GM21619 (cell line): ENCODE measurements at regions not wholly inside any gene's neighbourhood (a gene's known extent, or its start where the extent isn't known, plus 50 kb on each side); places are given as distances from the start of the nearest gene placed in this dataset.

Experiments
- ATAC-seq: cut with Tn5 transposase; IDR thresholded peaks from one replicate; pipeline ENCODE4 v1.9.1; 2021; ENCODE audit not compliant: unreplicated experiment

DNA sequence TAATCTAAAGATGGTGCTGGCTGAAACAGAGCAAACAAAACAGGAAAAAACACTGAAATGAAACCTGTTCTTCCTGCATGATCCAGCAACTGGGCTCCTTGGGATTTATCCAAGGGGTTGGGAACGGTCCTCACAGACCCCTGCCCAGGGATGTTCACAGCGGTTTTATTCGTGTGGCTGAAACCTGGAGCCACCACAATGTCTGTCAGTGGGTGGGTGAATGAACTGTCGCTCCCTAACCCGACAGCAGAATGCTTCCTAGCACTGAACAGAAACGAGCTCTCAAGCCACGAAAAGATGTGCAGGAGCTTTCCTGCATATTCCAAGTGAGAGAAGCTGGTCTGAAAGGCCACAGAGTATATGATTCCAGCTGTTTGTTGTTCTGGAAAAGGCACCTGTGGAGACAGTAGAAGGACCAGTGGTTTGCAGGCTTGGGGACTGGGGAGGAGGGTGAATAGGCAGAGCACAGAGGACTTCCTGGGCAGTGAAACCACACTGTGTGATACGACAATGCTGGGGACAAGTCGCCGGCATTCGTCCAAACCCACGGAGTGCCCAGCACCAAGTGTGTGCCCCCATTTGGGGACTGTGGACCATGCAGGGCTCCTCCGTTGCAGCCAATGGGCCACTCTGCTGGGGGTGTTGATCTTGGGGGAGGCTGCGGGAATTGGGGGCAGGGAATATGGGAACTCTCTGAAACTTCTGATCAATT lies 73.9 kb downstream of the TEX29 start:
- no peak for ATAC-seq

GRCh38 chr13:111395511-111396393 lies 75.3 kb downstream of the TEX29 start:
- no peak for ATAC-seq

DNA sequence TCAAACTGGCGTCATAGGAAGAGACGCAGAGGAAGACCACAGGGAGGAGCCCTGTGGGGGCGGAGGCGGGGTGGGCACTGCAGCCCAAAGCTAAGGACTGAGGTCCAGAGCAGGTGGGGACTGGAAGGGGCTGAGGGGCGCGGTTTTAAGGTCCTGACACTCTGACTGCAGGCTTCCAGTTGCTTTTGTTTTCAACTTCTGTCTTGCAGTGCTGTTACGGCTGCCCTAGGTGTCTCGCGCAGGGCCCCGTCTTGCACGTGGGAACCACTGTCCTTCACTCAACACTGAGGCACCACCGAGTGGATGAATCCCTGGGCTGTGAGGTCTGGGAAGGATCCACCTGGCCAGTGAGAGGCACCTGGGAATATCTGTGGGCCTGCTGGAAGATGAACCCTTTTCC lies 76.0 kb downstream of the TEX29 start:
- no peak for ATAC-seq

DNA sequence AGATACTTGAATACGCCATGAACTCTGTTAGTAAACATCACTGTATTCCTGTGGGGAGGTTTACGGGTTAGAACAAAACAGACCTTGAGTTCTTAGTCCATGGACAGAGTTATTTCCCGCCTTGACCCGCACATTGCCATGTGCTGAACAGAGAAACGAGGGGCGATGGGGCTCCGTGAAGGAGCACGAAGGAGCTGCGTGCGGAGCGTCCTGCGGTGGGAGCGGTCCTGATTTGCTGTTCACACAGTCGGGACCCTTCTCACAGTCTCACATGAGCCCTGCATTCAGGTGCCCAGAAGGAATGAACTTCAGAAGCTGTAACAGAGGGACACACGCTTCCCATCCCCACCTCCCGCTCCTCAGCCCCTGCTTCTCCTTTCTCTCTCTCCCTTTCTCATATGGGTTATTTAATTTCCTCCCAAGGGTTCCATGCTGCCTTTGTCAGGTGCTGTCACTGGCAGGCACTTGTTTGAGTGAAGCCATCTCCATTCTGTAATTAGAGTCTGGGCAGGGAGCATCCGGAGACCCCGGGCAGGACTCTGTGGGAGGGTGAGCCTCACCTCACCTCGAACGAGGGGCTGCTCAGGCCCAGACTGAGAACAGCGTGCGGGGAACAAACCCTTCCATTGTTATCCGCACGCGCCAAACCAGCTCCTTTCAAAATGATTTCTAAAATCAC lies 76.9 kb downstream of the TEX29 start:
- ATAC-seq = no peak

GRCh38 chr13:111398196-111398595 lies 77.8 kb downstream of the TEX29 start:
- ATAC-seq = no peak

DNA sequence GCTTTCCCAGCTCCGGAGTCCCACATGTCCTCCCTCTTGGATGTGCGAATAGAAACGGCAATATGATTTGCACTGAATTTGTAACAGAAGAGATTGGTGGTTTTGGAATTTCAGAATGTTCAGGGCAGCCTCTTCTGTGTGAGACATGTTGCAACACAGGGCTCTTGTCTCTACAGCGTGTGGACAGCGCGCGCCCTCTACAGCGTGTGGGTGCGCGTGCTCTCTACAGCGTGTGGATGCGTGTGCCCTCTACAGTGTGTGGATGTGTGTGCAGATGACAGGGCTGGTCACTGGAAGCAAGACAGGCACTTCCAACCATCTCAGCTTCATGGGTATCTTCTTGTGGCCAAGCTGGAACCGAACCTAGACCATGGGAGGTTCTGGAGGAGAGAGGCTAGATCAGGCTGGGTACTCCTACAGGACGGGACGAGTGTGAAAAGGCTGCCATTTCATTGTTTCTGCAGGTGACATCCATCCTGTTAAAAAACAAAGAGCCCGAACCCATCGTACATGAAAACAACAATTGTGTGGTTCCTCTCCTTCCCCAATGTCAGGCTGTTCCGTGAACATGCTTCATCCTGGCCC lies 78.4 kb downstream of the TEX29 start:
- ATAC-seq = no peak

DNA sequence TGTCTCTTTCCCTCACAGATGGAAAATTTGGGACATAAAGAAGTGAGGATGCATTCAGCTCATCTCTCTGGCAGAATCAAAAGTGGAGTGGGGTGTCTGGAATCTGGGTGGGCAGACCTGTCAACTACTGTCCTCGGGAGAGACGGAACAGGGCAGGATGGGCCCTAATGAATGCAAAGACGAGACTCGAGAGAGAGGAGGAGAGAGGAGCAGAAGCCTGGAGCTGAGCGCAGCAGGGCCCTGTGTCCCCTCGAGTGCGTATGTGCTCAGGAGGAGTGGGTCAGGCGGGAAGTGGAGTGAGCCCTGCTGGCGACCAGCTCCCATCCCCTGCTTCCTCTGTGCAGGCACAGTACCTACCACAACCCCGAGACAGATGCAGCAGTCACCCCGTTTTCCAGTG lies 78.9 kb downstream of the TEX29 start:
- no peak for ATAC-seq

- ATAC-seq = no peak
Measured at GRCh38 chr13:111399776-111400538, 79.5 kb downstream of the TEX29 start.

DNA sequence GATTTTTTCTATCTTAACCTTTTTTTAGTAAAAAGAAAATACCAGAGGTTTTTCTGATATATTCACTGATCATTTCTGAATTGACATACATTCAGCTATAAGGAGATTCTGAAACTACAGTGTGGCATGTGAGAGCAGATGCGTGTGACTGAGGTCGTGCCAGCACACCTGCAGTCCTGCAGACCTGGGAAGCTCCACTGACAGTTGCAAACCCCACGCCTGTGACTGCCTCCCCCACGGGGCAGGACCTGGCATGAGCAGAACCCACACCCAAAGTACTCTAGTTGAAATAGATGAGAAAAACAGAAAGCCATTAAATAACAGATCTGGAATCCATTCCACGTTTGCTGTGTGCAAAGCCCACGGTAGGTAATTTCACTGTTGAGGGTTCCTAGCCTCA lies 80.7 kb downstream of the TEX29 start:
- no peak for ATAC-seq

DNA sequence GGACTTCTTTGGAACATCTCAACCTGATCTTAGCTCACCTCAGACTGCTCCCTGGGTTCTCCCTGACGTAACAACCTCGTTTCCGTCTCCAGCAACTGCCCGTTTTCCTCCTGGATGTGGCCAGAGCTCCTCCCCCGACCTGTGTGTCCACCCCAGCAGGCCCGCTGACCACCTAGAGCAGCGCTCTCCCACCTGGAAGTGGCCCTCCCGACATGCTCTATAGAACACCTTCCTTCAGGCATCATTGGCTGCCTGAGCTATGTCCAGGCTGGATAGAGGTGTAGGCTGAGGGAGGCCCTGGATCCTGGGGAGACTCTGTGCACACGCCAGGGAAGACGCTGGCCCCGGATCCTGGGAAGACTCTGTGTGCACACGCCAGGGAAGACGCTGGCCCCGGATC lies 81.3 kb downstream of the TEX29 start:
- ATAC-seq = no peak

- no peak for ATAC-seq
Measured at GRCh38 chr13:111402441-111402840, 82.0 kb downstream of the TEX29 start.

- ATAC-seq = no peak
Measured at GRCh38 chr13:111403266-111403665, 82.8 kb downstream of the TEX29 start.

- no peak for ATAC-seq
Measured at GRCh38 chr13:111404746-111405145, 84.3 kb downstream of the TEX29 start.

- ATAC-seq = no peak
Measured at GRCh38 chr13:111406636-111407035, 86.2 kb downstream of the TEX29 start.

DNA sequence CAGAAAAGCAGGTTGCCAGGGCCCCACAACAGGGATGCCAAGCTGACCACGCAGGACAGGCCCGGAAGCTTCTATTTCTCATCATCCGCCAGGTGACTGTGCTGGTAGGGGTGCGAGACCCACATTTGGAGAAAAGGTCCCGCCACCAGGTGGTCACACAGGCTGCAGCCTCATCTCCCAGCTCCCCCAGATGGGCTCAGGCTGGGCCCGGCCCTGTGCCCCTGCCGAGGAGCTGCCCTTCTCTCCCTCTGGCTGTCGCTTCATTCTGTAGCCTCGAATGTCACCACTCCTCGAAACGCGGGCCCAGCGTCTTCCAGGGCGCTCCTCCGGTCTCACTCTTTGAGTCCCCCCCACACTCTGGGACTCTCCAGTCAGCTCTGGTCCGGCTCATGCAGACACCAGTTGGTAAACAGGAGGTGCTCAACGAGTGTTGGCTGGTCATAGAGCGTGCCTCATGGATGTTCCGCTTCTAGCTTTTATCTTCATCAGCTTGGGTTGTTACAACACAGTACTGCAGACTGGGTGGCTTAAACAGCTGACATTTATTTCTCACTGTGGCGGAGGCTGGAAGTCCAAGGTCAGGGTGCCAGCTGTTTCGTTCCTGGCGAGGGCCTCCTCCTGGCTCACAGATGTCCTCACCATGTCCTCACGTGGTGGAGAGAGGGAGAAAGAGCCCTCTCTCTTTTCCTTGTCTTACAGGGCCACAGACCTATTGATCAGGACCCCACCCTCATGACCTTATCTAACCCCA lies 87.1 kb downstream of the TEX29 start:
- no peak for ATAC-seq

DNA sequence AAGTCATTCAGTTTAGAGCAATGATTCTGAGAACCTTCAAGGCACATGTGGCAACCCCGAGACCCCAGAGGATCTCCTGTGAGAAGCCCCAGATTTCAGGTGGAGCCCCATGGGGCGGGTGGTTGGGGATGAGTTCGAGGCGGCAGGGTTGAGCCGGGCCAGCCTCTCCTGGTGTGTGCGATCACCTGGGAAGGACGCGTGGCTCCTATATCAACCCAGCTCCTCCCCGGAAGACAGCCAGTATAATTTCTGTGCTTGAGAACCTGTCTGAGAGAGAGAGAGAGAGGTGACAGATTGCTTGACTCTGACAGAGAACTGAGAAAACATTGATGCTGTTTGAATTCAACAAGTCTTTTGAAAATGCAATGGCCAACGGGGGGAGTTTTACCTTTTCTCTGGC lies 89.0 kb downstream of the TEX29 start:
- ATAC-seq = no peak

DNA sequence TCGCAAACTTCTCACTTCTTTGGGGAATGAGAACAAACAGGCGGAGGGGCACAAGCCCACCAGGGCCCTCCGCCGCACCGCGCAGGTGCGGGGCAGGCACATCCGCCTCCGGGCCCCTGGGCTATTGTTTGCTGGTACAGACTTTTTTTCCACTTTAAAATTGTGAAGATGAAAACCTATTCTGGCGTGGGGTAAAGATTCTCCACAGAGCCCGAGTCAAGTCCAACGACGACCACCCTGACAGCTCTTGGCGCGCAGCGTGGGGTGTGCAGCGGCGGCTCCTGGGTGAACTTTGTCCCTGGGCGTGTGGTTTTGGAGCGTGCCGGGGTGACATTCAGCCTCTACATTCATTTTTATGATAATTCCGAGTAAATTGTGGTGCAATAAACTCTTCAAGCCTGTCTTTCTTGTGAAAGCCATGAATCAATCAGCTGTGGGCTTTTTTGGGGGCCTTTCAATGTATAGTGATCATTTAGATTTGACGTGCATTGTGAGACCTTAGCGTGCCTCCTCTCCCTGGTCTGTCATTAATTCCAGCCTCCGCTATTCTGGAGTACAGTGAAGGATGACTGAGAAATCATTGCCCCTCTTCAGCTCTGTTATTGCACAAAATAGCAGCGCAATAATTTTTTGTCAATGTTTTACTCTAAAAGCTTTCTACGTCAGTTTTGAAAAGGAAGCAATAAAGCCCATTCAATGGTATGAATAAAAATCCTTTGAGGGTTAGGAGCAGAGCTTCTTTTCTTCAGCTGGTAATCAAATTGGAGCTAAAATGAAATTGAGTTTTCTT lies 90.0 kb downstream of the TEX29 start:
- ATAC-seq = no peak

DNA sequence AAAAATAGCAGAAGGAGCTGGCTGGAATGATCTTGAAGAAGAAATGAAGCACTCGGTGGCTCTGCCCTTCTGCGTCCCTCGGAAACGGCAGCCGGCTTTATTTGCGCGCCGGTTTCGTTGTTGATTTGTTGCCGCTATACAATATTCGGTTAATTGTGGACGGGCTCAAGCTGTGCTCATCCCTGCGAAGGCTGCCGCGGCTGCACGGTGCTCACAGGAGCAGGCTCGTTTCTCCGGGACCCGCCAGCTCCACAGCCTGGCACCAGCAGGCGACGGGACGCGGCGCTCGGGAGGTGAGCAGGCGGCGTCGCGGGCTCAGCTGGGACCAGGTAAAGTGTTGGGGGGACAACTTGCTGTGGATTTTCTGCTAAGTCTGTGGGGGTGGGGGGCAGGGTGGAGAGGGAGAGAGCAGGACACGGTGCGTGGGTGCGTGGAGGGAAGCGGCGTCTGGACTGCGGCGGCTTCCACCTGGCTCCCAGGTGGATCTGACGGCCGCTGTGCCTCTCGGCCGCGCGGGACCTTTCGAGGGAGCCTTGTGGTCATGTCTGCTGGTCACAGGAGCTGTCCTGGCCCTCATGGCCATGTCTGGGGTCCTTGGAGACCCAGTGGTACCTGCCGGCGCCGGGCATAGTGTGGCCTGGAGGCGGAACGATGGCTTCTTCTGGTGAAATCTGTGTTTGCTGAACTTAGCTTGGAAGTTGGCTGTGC lies 90.9 kb downstream of the TEX29 start:
- no peak for ATAC-seq
